ENCODE measurements at regions not wholly inside any gene's neighbourhood (a gene's known extent, or its start where the extent isn't known, plus 50 kb on each side); places are given as distances from the start of the nearest gene placed in this dataset.
"Not testable (repeated sequence)": the region's sequence is repeated elsewhere in the genome, so short reads cannot be mapped to it uniquely, and the experiment has no call there.

- Mint-ChIP-seq H3K9me3 (peaks cover 0 to 11% (median 0%) of the 10 kb centered on the region in 11 donors), H3K4me1 (peaks cover 22 to 81% (median 60%) of the 10 kb centered on the region in 7 donors), H3K27me3 (no peaks in the 10 kb centered on the region), H3K4me3 (peak overlapping the region in 9 of 10 donors; percentile 63 to 90 (median 80)), H3K27ac (peak overlapping the region in 8 of 9 donors; percentile 83 to 92 (median 89)), H3K36me3 (peaks cover 0 to 12% (median 10%) of the 10 kb centered on the region in 5 donors)
- no peak for ATAC-seq
- no peak for DNase-seq
- Histone ChIP-seq H3K27ac (ENCODE audit: low read depth, low read length) (peak overlapping the region; percentile 68), H3K4me3 (ENCODE audit: low read length) (no peak overlapping the region), H3K4me1 (ENCODE audit: control insufficient read depth in 2 of 2, insufficient read depth in 2 of 2, low read length in 2 of 2) (peaks cover 7 to 27% of the 10 kb centered on the region in 2 donors), H3K36me3 (ENCODE audit: control insufficient read depth in 2 of 3, insufficient read depth in 3 of 3, low read length in 3 of 3) (no peaks in the 10 kb centered on the region), H3K9me3 (ENCODE audit: control insufficient read depth in 2 of 3, low read length in 3 of 3) (no peaks in the 10 kb centered on the region), H3K27me3 (ENCODE audit: control insufficient read depth in 2 of 2, insufficient read depth in 2 of 2, low read length in 2 of 2) (no peaks in the 10 kb centered on the region)
- POLR2A ChIA-PET = interaction anchor here (1.1 to 3.2 kb wide), 2 partner anchors 17 to 22 kb away, joined by 4 to 23 read pairs; no protein-coding TSS in a partner anchor
- CTCF ChIA-PET = no interaction called here
- intact Hi-C loops (cut with micrococcal nuclease) = loop anchor here in 1 of 2 donors (5.0 kb wide), 1 partner anchor 34 kb away; no protein-coding TSS in a partner anchor
Measured at GRCh38 chr10:29703271-29703670, 68.5 kb upstream of the SVIL start.

DNA sequence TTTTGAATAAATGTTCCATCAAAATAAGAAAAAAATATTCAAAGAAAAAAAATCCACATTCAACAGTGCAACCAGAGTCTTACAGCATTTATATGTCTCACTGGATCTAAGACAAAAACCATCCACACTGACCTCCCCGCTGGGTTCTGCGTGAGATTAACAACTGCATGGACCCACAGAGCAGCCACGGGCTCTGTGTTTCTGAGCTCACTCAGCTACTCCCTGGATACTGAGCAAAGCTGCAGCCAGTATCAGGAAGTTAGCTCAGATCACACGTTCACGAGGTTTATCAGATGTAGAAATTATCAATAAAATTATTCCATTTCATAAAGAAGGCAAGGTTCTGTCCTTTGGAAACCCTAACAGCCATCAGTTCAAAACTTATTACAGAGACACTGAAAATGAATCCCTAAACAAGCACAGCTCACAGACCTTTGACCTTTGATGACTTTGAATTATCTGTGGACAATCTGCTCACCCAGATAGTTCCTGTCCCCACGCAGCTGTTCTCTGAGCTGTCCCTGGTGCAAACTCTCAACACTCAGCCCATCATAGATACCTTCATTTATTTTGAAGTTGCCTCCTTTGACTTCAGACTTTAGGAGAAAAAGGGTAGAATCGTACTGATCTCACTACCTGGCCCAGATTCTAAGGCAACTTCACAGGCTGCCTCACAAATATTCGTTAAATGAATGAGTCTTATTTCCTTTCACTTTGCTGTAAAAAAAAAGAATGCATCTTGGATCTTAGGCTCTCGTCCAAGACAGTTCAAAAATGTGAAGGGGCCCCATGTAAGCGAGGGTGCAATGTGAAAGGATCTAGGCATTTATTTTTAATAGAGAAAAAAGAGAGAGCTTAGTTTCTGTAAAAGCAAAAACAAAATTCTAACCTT, 67.7 kb upstream of the SVIL start:
- peak in 4 of 9 donors; percentile 12 to 32 (median 18) for DNase-seq
- H3K4me1 Mint-ChIP-seq = peaks cover 22 to 81% (median 60%) of the 10 kb centered on the region in 7 donors
- no peaks in the 10 kb centered on the region for H3K27me3 ChIP-seq (ENCODE audit: control insufficient read depth in 2 of 2, insufficient read depth in 2 of 2, low read length in 2 of 2)
- H3K27ac ChIP-seq (ENCODE audit: low read depth, low read length) = peak overlapping the region; percentile 68
- peaks cover 0 to 12% (median 10%) of the 10 kb centered on the region in 5 donors for H3K36me3 Mint-ChIP-seq
- peak overlapping the region; percentile 37 for H3K4me3 ChIP-seq (ENCODE audit: low read length)
- peak overlapping the region; percentile 72 to 92 (median 89) for H3K27ac Mint-ChIP-seq
- ChIA-PET POLR2A (interaction anchor here (0.7 to 3.2 kb wide), 3 partner anchors 13 to 21 kb away, joined by 3 to 23 read pairs (median 4); no protein-coding TSS in a partner anchor), CTCF (interaction anchor here (1.3 kb wide), 1 partner anchor 14 kb away, joined by 3 read pairs; no protein-coding TSS in a partner anchor)
- peaks cover 7 to 27% of the 10 kb centered on the region in 2 donors for H3K4me1 ChIP-seq (ENCODE audit: control insufficient read depth in 2 of 2, insufficient read depth in 2 of 2, low read length in 2 of 2)
- peak overlapping the region; percentile 66 to 90 (median 79) for H3K4me3 Mint-ChIP-seq
- H3K9me3 Mint-ChIP-seq = peaks cover 0 to 11% (median 0%) of the 10 kb centered on the region in 11 donors
- intact Hi-C loops (cut with micrococcal nuclease) = loop anchor here in 1 of 2 donors (1.0 to 5.0 kb wide), 3 partner anchors 20 to 43 kb away; no protein-coding TSS in a partner anchor
- no peaks in the 10 kb centered on the region for H3K9me3 ChIP-seq (ENCODE audit: control insufficient read depth in 2 of 3, low read length in 3 of 3)
- H3K36me3 ChIP-seq (ENCODE audit: control insufficient read depth in 2 of 3, insufficient read depth in 3 of 3, low read length in 3 of 3) = no peaks in the 10 kb centered on the region
- peak; percentile 66 for ATAC-seq
- H3K27me3 Mint-ChIP-seq = no peaks in the 10 kb centered on the region

DNA sequence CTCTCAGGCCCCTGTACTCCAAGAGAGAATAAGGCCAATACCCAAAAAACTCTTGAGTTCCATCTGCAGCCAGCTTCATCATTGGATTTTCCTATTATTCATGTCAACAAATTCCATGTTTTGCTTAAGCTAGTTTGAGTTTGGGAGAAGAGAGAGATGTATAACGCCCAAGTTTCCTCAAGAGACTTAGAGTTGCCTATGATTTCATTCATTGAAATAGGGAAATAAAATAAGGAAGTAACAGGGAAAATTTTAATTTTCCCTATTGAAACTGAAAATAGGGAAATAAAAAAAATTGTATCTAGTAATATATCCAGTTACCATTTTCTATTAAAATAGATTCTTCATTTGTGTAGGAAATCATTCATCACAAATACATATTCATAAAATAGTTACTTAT, 66.5 kb upstream of the SVIL start:
- no peak overlapping the region for H3K4me3 ChIP-seq (ENCODE audit: low read length)
- DNase-seq (no peak), ATAC-seq (no peak)
- H3K36me3 ChIP-seq (ENCODE audit: control insufficient read depth in 2 of 3, insufficient read depth in 3 of 3, low read length in 3 of 3) = no peaks in the 10 kb centered on the region
- peaks cover 7 to 27% of the 10 kb centered on the region in 2 donors for H3K4me1 ChIP-seq (ENCODE audit: control insufficient read depth in 2 of 2, insufficient read depth in 2 of 2, low read length in 2 of 2)
- no peaks in the 10 kb centered on the region for H3K27me3 Mint-ChIP-seq
- H3K36me3 Mint-ChIP-seq = peaks cover 0 to 4% (median 2%) of the 10 kb centered on the region in 5 donors
- peak overlapping the region in 2 of 10 donors; percentile 26 to 90 for H3K4me3 Mint-ChIP-seq
- peaks cover 0 to 4% (median 0%) of the 10 kb centered on the region in 11 donors for H3K9me3 Mint-ChIP-seq
- intact Hi-C loops (cut with micrococcal nuclease) = loop anchor here in 1 of 2 donors (5.0 kb wide), 1 partner anchor 36 kb away; no protein-coding TSS in a partner anchor
- peaks cover 14 to 70% (median 49%) of the 10 kb centered on the region in 7 donors for H3K4me1 Mint-ChIP-seq
- ChIA-PET CTCF (interaction anchor here (0.6 to 1.4 kb wide), 3 partner anchors 13 to 33 kb away, joined by 3 to 6 read pairs (median 3); no protein-coding TSS in a partner anchor), POLR2A (interaction anchor here (0.7 to 3.2 kb wide), 2 partner anchors 20 to 151 kb away, joined by 3 to 23 read pairs; no protein-coding TSS in a partner anchor)
- H3K27ac ChIP-seq (ENCODE audit: low read depth, low read length) = no peak overlapping the region
- no peaks in the 10 kb centered on the region for H3K27me3 ChIP-seq (ENCODE audit: control insufficient read depth in 2 of 2, insufficient read depth in 2 of 2, low read length in 2 of 2)
- H3K27ac Mint-ChIP-seq = peak overlapping the region in 3 of 9 donors; percentile 16 to 49 (median 36)
- H3K9me3 ChIP-seq (ENCODE audit: control insufficient read depth in 2 of 3, low read length in 3 of 3) = no peaks in the 10 kb centered on the region

- Mint-ChIP-seq H3K9me3 (no peaks in the 10 kb centered on the region), H3K4me1 (peaks cover 11 to 65% (median 46%) of the 10 kb centered on the region in 7 donors), H3K27me3 (no peaks in the 10 kb centered on the region), H3K27ac (peak overlapping the region in 3 of 9 donors; percentile 11 to 62 (median 46)), H3K36me3 (peaks cover 0 to 9% (median 2%) of the 10 kb centered on the region in 5 donors), H3K4me3 (no peak overlapping the region)
- Histone ChIP-seq H3K27ac (ENCODE audit: low read depth, low read length) (no peak overlapping the region), H3K4me3 (ENCODE audit: low read length) (no peak overlapping the region), H3K4me1 (ENCODE audit: control insufficient read depth in 2 of 2, insufficient read depth in 2 of 2, low read length in 2 of 2) (peaks cover 7 to 27% of the 10 kb centered on the region in 2 donors), H3K27me3 (ENCODE audit: control insufficient read depth in 2 of 2, insufficient read depth in 2 of 2, low read length in 2 of 2) (no peaks in the 10 kb centered on the region), H3K9me3 (ENCODE audit: control insufficient read depth in 2 of 3, low read length in 3 of 3) (no peaks in the 10 kb centered on the region), H3K36me3 (ENCODE audit: control insufficient read depth in 2 of 3, insufficient read depth in 3 of 3, low read length in 3 of 3) (no peaks in the 10 kb centered on the region)
- POLR2A ChIA-PET = interaction anchor here (1.1 kb wide), 1 partner anchor 10 kb away, joined by 3 read pairs; no protein-coding TSS in a partner anchor
- intact Hi-C loops (cut with micrococcal nuclease) = loop anchor here in 1 of 2 donors (5.0 kb wide), 1 partner anchor 38 kb away; no protein-coding TSS in a partner anchor
- no peak for ATAC-seq
- CTCF ChIA-PET = no interaction called here
- DNase-seq = no peak
Measured at GRCh38 chr10:29699621-29700020, 64.8 kb upstream of the SVIL start.

- H3K36me3 Mint-ChIP-seq = peaks cover 0 to 13% (median 2%) of the 10 kb centered on the region in 5 donors
- no peak overlapping the region for H3K4me3 Mint-ChIP-seq
- DNase-seq = no peak
- H3K4me1 Mint-ChIP-seq = peaks cover 11 to 62% (median 41%) of the 10 kb centered on the region in 7 donors
- no peak for ATAC-seq
- POLR2A ChIA-PET = interaction anchor here (0.6 to 1.1 kb wide), 2 partner anchors 10 to 734 kb away, joined by 3 to 4 read pairs; no protein-coding TSS in a partner anchor
- Histone ChIP-seq H3K4me3 (ENCODE audit: low read length) (no peak overlapping the region), H3K27ac (ENCODE audit: low read depth, low read length) (no peak overlapping the region), H3K9me3 (ENCODE audit: control insufficient read depth in 2 of 3, low read length in 3 of 3) (no peaks in the 10 kb centered on the region), H3K36me3 (ENCODE audit: control insufficient read depth in 2 of 3, insufficient read depth in 3 of 3, low read length in 3 of 3) (no peaks in the 10 kb centered on the region), H3K27me3 (ENCODE audit: control insufficient read depth in 2 of 2, insufficient read depth in 2 of 2, low read length in 2 of 2) (no peaks in the 10 kb centered on the region), H3K4me1 (ENCODE audit: control insufficient read depth in 2 of 2, insufficient read depth in 2 of 2, low read length in 2 of 2) (peaks cover 7 to 22% of the 10 kb centered on the region in 2 donors)
- H3K27ac Mint-ChIP-seq = peak overlapping the region in 5 of 9 donors; percentile 24 to 70 (median 58)
- intact Hi-C loops (cut with micrococcal nuclease) = no loop called here
- CTCF ChIA-PET = no interaction called here
- no peaks in the 10 kb centered on the region for H3K27me3 Mint-ChIP-seq
- no peaks in the 10 kb centered on the region for H3K9me3 Mint-ChIP-seq
Measured at GRCh38 chr10:29698773-29699490, 64.2 kb upstream of the SVIL start.

DNA sequence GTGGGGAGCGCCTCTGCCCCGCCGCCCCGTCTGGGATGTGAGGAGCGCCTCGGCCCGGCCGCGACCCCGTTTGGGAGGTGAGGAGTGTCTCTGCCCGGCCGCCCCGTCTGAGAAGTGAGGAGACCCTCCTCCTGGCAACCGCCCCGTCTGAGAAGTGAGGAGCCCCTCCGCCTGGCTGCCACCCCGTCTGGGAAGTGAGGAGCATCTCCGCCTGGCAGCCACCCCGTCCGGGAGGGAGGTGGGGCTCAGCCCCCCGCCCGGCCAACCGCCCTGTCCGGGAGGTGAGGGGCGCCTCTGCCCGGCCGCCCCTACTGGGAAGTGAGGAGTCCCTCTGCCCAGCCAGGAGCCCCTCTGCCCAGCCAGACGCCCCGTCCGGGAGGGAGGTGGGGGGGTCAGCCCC, 61.8 kb upstream of the SVIL start:
- H3K9me3 ChIP-seq (ENCODE audit: control insufficient read depth in 2 of 3, low read length in 3 of 3); H3K4me3 Mint-ChIP-seq; POLR2A ChIA-PET; intact Hi-C loops (cut with micrococcal nuclease); H3K27ac ChIP-seq (ENCODE audit: low read depth, low read length); ATAC-seq; CTCF ChIA-PET; H3K36me3 ChIP-seq (ENCODE audit: control insufficient read depth in 2 of 3, insufficient read depth in 3 of 3, low read length in 3 of 3); H3K9me3 Mint-ChIP-seq; H3K27me3 Mint-ChIP-seq; H3K4me3 ChIP-seq (ENCODE audit: low read length); H3K27me3 ChIP-seq (ENCODE audit: control insufficient read depth in 2 of 2, insufficient read depth in 2 of 2, low read length in 2 of 2); H3K4me1 ChIP-seq (ENCODE audit: control insufficient read depth in 2 of 2, insufficient read depth in 2 of 2, low read length in 2 of 2); H3K27ac Mint-ChIP-seq; DNase-seq: not testable (repeated sequence)
- Mint-ChIP-seq H3K36me3 (peaks cover 0 to 18% (median 0%) of the 10 kb centered on the region in 5 donors), H3K4me1 (peaks cover 4 to 60% (median 42%) of the 10 kb centered on the region in 7 donors)
